ENCODE measurements at regions not wholly inside any gene's neighbourhood (a gene's known extent, or its start where the extent isn't known, plus 50 kb on each side); places are given as distances from the start of the nearest gene placed in this dataset.
"Not testable (repeated sequence)": the region's sequence is repeated elsewhere in the genome, so short reads cannot be mapped to it uniquely, and the experiment has no call there.

- H3K9me2 ChIP-seq (ENCODE audit: insufficient read depth, low read length) = no peaks in the 10 kb centered on the region
- intact Hi-C loops (cut with micrococcal nuclease; ENCODE audit: unreplicated experiment) = no loop called here
- H3K4me1 ChIP-seq (ENCODE audit: insufficient read depth, low read length, poor library complexity, severe bottlenecking) = no peaks in the 10 kb centered on the region
- H2AFZ ChIP-seq (ENCODE audit: low read length) = no peak overlapping the region
- no peak for TF ChIP-seq EZH2phosphoT487 (IDR thresholded peaks at IDR 0.05; ENCODE audit: borderline replicate concordance, low read depth, low read length)
- TF ChIP-seq, protein P1, sequence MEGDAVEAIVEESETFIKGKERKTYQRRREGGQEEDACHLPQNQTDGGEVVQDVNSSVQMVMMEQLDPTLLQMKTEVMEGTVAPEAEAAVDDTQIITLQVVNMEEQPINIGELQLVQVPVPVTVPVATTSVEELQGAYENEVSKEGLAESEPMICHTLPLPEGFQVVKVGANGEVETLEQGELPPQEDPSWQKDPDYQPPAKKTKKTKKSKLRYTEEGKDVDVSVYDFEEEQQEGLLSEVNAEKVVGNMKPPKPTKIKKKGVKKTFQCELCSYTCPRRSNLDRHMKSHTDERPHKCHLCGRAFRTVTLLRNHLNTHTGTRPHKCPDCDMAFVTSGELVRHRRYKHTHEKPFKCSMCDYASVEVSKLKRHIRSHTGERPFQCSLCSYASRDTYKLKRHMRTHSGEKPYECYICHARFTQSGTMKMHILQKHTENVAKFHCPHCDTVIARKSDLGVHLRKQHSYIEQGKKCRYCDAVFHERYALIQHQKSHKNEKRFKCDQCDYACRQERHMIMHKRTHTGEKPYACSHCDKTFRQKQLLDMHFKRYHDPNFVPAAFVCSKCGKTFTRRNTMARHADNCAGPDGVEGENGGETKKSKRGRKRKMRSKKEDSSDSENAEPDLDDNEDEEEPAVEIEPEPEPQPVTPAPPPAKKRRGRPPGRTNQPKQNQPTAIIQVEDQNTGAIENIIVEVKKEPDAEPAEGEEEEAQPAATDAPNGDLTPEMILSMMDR (conservative IDR thresholded peaks at IDR 0.05; ENCODE audit: low read length) = no peak
- POLR2A ChIA-PET = no interaction called here
- H3K36me3 ChIP-seq (ENCODE audit: insufficient read depth, low read length) = no peaks in the 10 kb centered on the region
- BruUV-seq (replicated peaks) = no TSS peak
- H3K9me3 ChIP-seq (ENCODE audit: low read length) = no peaks in the 10 kb centered on the region
- H3K27ac ChIP-seq (ENCODE audit: low read depth, low read length, poor library complexity, severe bottlenecking) = no peak overlapping the region
- no peak overlapping the region for H3K4me2 ChIP-seq (ENCODE audit: low read length)
- DNase-seq (ENCODE audit: low spot score) = no peak
- H3K4me3 ChIP-seq (ENCODE audit: low read depth, low read length, poor library complexity, severe bottlenecking) = no peak overlapping the region
- CTCF ChIA-PET (ENCODE audit: unreplicated experiment) = no interaction called here
- H3K79me2 ChIP-seq (ENCODE audit: insufficient read depth, low read depth, low read length) = no peaks in the 10 kb centered on the region
- H4K20me1 ChIP-seq (ENCODE audit: insufficient read depth, low read length) = no peaks in the 10 kb centered on the region
Measured at GRCh38 chr15:47095833-47096232, 621.5 kb upstream of the SEMA6D start.

DNA sequence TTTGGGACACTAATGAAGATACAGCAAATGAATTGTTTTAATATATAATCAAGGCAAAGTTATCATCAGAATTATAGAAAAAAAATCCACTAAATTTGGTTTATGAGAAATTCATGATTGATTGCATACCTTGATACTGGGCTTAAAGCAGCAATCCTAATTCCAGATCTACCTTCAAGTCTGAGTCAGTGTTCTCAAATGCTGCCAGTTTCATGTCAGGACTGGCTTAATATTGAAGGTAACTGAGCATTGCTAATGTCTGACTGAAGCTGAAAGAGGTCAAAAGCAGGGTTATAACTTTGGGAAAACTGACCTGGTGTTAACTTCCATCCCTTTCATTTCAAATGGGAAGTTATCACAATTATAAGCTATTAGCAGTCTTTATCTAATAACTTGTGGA lies 618.8 kb upstream of the SEMA6D start:
- H3K4me2 ChIP-seq (ENCODE audit: low read length); H3K9me3 ChIP-seq (ENCODE audit: low read length); H3K4me3 ChIP-seq (ENCODE audit: low read depth, low read length, poor library complexity, severe bottlenecking); DNase-seq (ENCODE audit: low spot score); H3K4me1 ChIP-seq (ENCODE audit: insufficient read depth, low read length, poor library complexity, severe bottlenecking); BruUV-seq (replicated peaks); H3K36me3 ChIP-seq (ENCODE audit: insufficient read depth, low read length); intact Hi-C loops (cut with micrococcal nuclease; ENCODE audit: unreplicated experiment); CTCF ChIA-PET (ENCODE audit: unreplicated experiment); H3K9me2 ChIP-seq (ENCODE audit: insufficient read depth, low read length); H3K79me2 ChIP-seq (ENCODE audit: insufficient read depth, low read depth, low read length); H3K27ac ChIP-seq (ENCODE audit: low read depth, low read length, poor library complexity, severe bottlenecking); H2AFZ ChIP-seq (ENCODE audit: low read length); H4K20me1 ChIP-seq (ENCODE audit: insufficient read depth, low read length): not testable (repeated sequence)
- POLR2A ChIA-PET = interaction anchor here (0.6 kb wide), 2 partner anchors 90 to 693 kb away, joined by 4 read pairs; no protein-coding TSS in a partner anchor

DNA sequence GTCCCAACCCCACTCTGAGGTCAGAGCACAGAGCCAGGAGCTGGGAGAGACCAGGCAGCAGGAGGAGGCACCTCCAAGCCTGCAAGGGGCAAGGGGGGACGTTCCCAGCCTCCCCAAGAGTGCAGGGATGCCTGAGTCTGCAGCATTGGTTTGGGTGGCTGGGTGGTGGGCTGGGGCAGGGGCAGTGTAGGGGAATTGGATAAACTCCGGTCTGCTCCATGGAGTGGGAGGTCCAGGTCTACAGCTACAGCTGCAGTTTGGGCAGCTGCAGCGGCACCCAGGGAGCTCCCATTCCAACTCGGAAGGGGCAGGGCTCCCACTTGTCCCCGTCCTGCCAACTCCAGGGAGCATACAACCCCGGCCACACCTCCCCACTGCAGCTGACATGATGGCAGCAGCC lies 617.5 kb upstream of the SEMA6D start:
- POLR2A ChIA-PET = not testable (repeated sequence)

DNA sequence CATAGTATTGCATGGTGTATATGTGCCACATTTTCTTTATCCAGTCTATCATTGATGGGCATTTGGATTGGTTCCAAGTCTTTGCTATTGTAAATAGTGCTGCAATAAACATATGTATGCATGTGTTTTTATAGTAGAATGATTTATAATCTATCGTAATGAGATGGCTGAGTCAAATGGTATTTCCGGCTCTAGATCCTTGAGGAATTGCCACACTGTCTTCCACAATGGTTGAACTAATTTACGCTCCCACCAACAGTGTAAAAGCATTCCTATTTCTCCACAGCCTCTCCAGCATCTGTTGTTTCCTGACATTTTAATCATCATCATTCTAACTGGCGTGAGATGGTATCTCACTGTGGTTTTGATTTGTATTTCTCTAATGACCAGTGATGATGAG lies 608.5 kb upstream of the SEMA6D start:
- DNase-seq (ENCODE audit: low spot score); H3K79me2 ChIP-seq (ENCODE audit: insufficient read depth, low read depth, low read length); H3K9me3 ChIP-seq (ENCODE audit: low read length); H4K20me1 ChIP-seq (ENCODE audit: insufficient read depth, low read length); H3K4me1 ChIP-seq (ENCODE audit: insufficient read depth, low read length, poor library complexity, severe bottlenecking); H3K27ac ChIP-seq (ENCODE audit: low read depth, low read length, poor library complexity, severe bottlenecking); BruUV-seq (replicated peaks); H3K9me2 ChIP-seq (ENCODE audit: insufficient read depth, low read length); H3K36me3 ChIP-seq (ENCODE audit: insufficient read depth, low read length); H2AFZ ChIP-seq (ENCODE audit: low read length); POLR2A ChIA-PET; CTCF ChIA-PET (ENCODE audit: unreplicated experiment); intact Hi-C loops (cut with micrococcal nuclease; ENCODE audit: unreplicated experiment); H3K4me3 ChIP-seq (ENCODE audit: low read depth, low read length, poor library complexity, severe bottlenecking); H3K4me2 ChIP-seq (ENCODE audit: low read length): not testable (repeated sequence)

More for the DNA sequence above, 617.5 kb upstream of the SEMA6D start:
- H3K9me3 ChIP-seq (ENCODE audit: low read length); H3K27ac ChIP-seq (ENCODE audit: low read depth, low read length, poor library complexity, severe bottlenecking); H4K20me1 ChIP-seq (ENCODE audit: insufficient read depth, low read length); H2AFZ ChIP-seq (ENCODE audit: low read length); CTCF ChIA-PET (ENCODE audit: unreplicated experiment); H3K4me3 ChIP-seq (ENCODE audit: low read depth, low read length, poor library complexity, severe bottlenecking); intact Hi-C loops (cut with micrococcal nuclease; ENCODE audit: unreplicated experiment); H3K36me3 ChIP-seq (ENCODE audit: insufficient read depth, low read length); H3K79me2 ChIP-seq (ENCODE audit: insufficient read depth, low read depth, low read length); BruUV-seq (replicated peaks); H3K4me1 ChIP-seq (ENCODE audit: insufficient read depth, low read length, poor library complexity, severe bottlenecking); H3K4me2 ChIP-seq (ENCODE audit: low read length); DNase-seq (ENCODE audit: low spot score); H3K9me2 ChIP-seq (ENCODE audit: insufficient read depth, low read length): not testable (repeated sequence)

Data from OCI-LY7 (cell line).